Endothelial cell of umbilical vein (primary cell): ENCODE measurements at regions not wholly inside any gene's neighbourhood (a gene's known extent, or its start where the extent isn't known, plus 50 kb on each side); places are given as distances from the start of the nearest gene placed in this dataset.
A peak's percentile ranks its signal among the peaks of the same experiment; 100 is the strongest.

Experiments
- BruUV-seq: library from RNA; stranded (reverse); fragments of 400-500 nt; replicated peaks from 2 replicates; lab custom pipeline; 2021; lab: Mats Ljungman, UMichigan
- CTCF ChIA-PET: fragments of 300-600, 350-600 bp; sonication (Branson Sonifier 250); formaldehyde crosslinking; loops from one replicate; lab custom pipeline; 2021; ENCODE audit warnings: antibody characterized with exemption, inconsistent platforms; lab: Charles Lee
- POLR2A ChIA-PET: fragments of 300-600, 350-600 bp; sonication (Branson Sonifier 250); formaldehyde crosslinking; loops from one replicate; lab custom pipeline; 2021; ENCODE audit warnings: antibody characterized with exemption, inconsistent platforms; lab: Charles Lee
- DNase-seq: peaks from one replicate; pipeline ENCODE4 v3.0.0-alpha.2; 2011; ENCODE audit warnings: low read depth, low spot score
- FAIRE-seq: peaks from 2 replicates; lab custom pipeline; 2011; peaks lifted over from hg19 to GRCh38; lab: Jason Lieb, UNC
- H2AFZ ChIP-seq: 2 replicates; pipeline ENCODE4 v1.6.0; 2012; ENCODE audit warnings: low read depth, low read length, control low read depth, inconsistent platforms
- H3K27ac ChIP-seq: 2 replicates; pipeline ENCODE4 v1.5.1; 2011; ENCODE audit warnings: low read depth, mild to moderate bottlenecking, control low read depth, low read length, moderate library complexity; ENCODE audit not compliant: insufficient read depth
- H3K27me3 ChIP-seq, 2 experiments: 2 replicates each; pipeline versions ENCODE4 v1.6.0 to v1.6.1; 2011; ENCODE audit warnings: low read length in 2 of 2, mixed read lengths in 1 of 2; ENCODE audit not compliant: control insufficient read depth in 2 of 2, insufficient read depth in 2 of 2
- H3K36me3 ChIP-seq, 2 experiments: 2 replicates in 1 of 2; 3 replicates in 1 of 2; pipeline ENCODE4 v1.5.1; 2011; ENCODE audit warnings: low read length in 2 of 2, mild to moderate bottlenecking in 1 of 2, moderate library complexity in 1 of 2; ENCODE audit not compliant: control insufficient read depth in 2 of 2, insufficient read depth in 2 of 2; ENCODE audit errors: extremely low read depth in 1 of 2
- H3K4me1 ChIP-seq: 3 replicates; pipeline ENCODE4 v1.5.1; 2011; ENCODE audit warnings: mild to moderate bottlenecking, low read length; ENCODE audit not compliant: control insufficient read depth, insufficient read depth; ENCODE audit errors: extremely low read depth
- H3K4me2 ChIP-seq: 2 replicates; pipeline ENCODE4 v1.6.1; 2011; ENCODE audit warnings: low read length, control low read depth, mixed read lengths; ENCODE audit not compliant: insufficient read depth
- H3K4me3 ChIP-seq, 3 experiments: fragments of 200-600 bp in 1 of 3; sonication (generic), shearing (Covaris generic) in 1 of 3; replicated peaks in 1 of 3; 2 replicates each; pipeline ENCODE4 v1.5.1; 2011 to 2016; ENCODE audit warnings: control low read depth in 3 of 3, low read length in 3 of 3, mild to moderate bottlenecking in 2 of 3, inconsistent platforms in 1 of 3, low read depth in 1 of 3, moderate library complexity in 1 of 3; ENCODE audit not compliant: insufficient read depth in 1 of 3
- H3K79me2 ChIP-seq: 2 replicates; pipeline ENCODE4 v1.6.0; 2012; ENCODE audit warnings: low read length, inconsistent platforms; ENCODE audit not compliant: control insufficient read depth, insufficient read depth
- H3K9ac ChIP-seq: replicated peaks from 2 replicates; pipeline ENCODE3; 2011; ENCODE audit warnings: low read length, control low read depth; ENCODE audit not compliant: insufficient read depth; ENCODE audit errors: extremely low read depth
- H3K9me1 ChIP-seq: replicated peaks from 3 replicates; pipeline ENCODE4 v1.6.0; 2011; ENCODE audit warnings: mild to moderate bottlenecking, low read length; ENCODE audit not compliant: control insufficient read depth, insufficient read depth; ENCODE audit errors: extremely low read depth
- H3K9me3 ChIP-seq: replicated peaks from 2 replicates; pipeline ENCODE4 v1.5.1; 2012; ENCODE audit warnings: low read length, inconsistent platforms; ENCODE audit not compliant: control insufficient read depth, insufficient read depth
- H4K20me1 ChIP-seq: replicated peaks from 2 replicates; pipeline ENCODE3; 2011; ENCODE audit warnings: mild to moderate bottlenecking, low read length; ENCODE audit not compliant: control insufficient read depth, insufficient read depth; ENCODE audit errors: extremely low read depth
- CTCF ChIP-seq, 2 donors: IDR thresholded peaks; 1 replicate in 1 of 2; 2 replicates in 1 of 2; pipeline ENCODE4 v1.5.1; 2011; ENCODE audit warnings: low read length in 2 of 2, mild to moderate bottlenecking in 2 of 2, moderate library complexity in 2 of 2, control low read depth in 1 of 2, inconsistent platforms in 1 of 2, low read depth in 1 of 2; ENCODE audit not compliant: insufficient read depth in 1 of 2; ENCODE audit errors: extremely low read depth in 1 of 2
- EZH2 ChIP-seq: IDR thresholded peaks from 2 replicates; pipeline ENCODE4 v1.6.1; 2012; ENCODE audit warnings: borderline replicate concordance, low read depth, mild to moderate bottlenecking, moderate library complexity, low read length, inconsistent platforms; ENCODE audit not compliant: severe bottlenecking
- FOS ChIP-seq: IDR thresholded peaks from 2 replicates; pipeline ENCODE4 v1.6.1; 2011; ENCODE audit warnings: mild to moderate bottlenecking, low read length, moderate library complexity, borderline replicate concordance; ENCODE audit not compliant: insufficient read depth
- GATA2 ChIP-seq: IDR thresholded peaks from 2 replicates; pipeline ENCODE4 v1.7.0; 2011; ENCODE audit warnings: low read depth, mild to moderate bottlenecking, moderate library complexity, mixed read lengths, low read length; ENCODE audit not compliant: insufficient read length, insufficient read depth
- JUN ChIP-seq: IDR thresholded peaks from 2 replicates; pipeline ENCODE4 v1.6.1; 2011; ENCODE audit warnings: borderline replicate concordance, low read depth; ENCODE audit not compliant: insufficient read length, insufficient read depth
- MAX ChIP-seq: IDR thresholded peaks from 2 replicates; pipeline ENCODE4 v1.6.1; 2011; ENCODE audit not compliant: insufficient read depth, insufficient read length
- MYC ChIP-seq: IDR thresholded peaks from one replicate; pipeline ENCODE4 v1.6.1; 2011; ENCODE audit warnings: mild to moderate bottlenecking, low read depth, low read length
- POLR2A ChIP-seq: IDR thresholded peaks from 2 replicates; pipeline ENCODE4 v1.6.1; 2012; ENCODE audit warnings: low read depth, mild to moderate bottlenecking, control low read depth, low read length
- POLR2AphosphoS5 ChIP-seq: IDR thresholded peaks from 2 replicates; pipeline ENCODE4 v1.6.1; 2012; ENCODE audit warnings: low read depth, mild to moderate bottlenecking, control low read depth, low read length, moderate library complexity; ENCODE audit not compliant: insufficient read depth
- dilution Hi-C: fragments of 300-500 bp; cut with MboI; formaldehyde crosslinking; loops from one replicate; pipeline ENCODE4 v1.15.0; 2019; ENCODE audit warnings: low sequenced_read_pairs; ENCODE audit not compliant: extremely low pct_ligation_motif_present
- intact Hi-C: fragments of 100-400 bp; cut with micrococcal nuclease; formaldehyde crosslinking; loops from one replicate; pipeline ENCODE4 v1.10.0; 2022

DNA sequence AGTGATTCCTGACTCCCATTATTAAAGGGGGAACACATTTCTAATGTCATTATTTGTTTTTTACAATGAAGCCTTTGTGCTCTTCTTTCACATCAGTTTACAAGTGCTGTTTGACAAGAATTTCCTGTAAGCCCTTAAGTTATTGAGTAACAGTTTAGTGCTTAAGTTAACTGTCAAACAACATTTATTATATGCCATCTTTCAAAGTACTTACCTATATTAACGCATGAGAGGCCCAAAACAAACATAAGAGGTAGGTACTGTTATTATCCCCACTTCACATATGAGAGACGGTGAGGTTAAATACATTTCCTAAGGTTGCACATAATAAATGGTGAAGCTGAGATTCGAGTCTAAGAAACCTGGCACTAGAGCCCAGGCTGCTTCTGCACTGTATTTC lies 56.0 kb upstream of the MAGED1 start:
- Histone ChIP-seq H3K36me3 (no peaks in the 10 kb centered on the region), H3K4me3 (no peak overlapping the region), H3K4me2 (no peak overlapping the region), H3K9ac (no peak overlapping the region), H2AFZ (no peak overlapping the region), H3K4me1 (no peaks in the 10 kb centered on the region), H3K27ac (no peak overlapping the region), H3K27me3 (no peaks in the 10 kb centered on the region), H3K9me3 (no peaks in the 10 kb centered on the region), H3K9me1 (no peaks in the 10 kb centered on the region), H3K79me2 (no peaks in the 10 kb centered on the region), H4K20me1 (no peaks in the 10 kb centered on the region)
- DNase-seq (no peak), FAIRE-seq (no peak)
- dilution Hi-C loops (no loop called here), intact Hi-C loops (no loop called here)
- no TSS peak for BruUV-seq
- TF ChIP-seq MYC (no peak), POLR2AphosphoS5 (no peak), MAX (no peak), CTCF (IDR thresholded peaks at IDR 0.05; ENCODE audit: extremely low read depth in 1 of 2, insufficient read depth in 1 of 2, low read depth in 1 of 2, low read length in 2 of 2) (no peak), POLR2A (no peak)
- CTCF ChIA-PET = no interaction called here
- POLR2A ChIA-PET = no interaction called here

GRCh38 chrX:51837921-51838320 lies 55.5 kb upstream of the MAGED1 start:
- peak; percentile 37 for DNase-seq
- no TSS peak for BruUV-seq
- ChIA-PET CTCF (no interaction called here), POLR2A (no interaction called here)
- no peaks in the 10 kb centered on the region for H3K9me1 ChIP-seq
- no peak overlapping the region for H3K4me2 ChIP-seq
- no peak overlapping the region for H2AFZ ChIP-seq
- FAIRE-seq = no peak
- no peak overlapping the region for H3K27ac ChIP-seq
- intact Hi-C loops = no loop called here
- dilution Hi-C loops = no loop called here
- H3K79me2 ChIP-seq = no peaks in the 10 kb centered on the region
- H3K9ac ChIP-seq = no peak overlapping the region
- no peaks in the 10 kb centered on the region for H3K4me1 ChIP-seq
- H4K20me1 ChIP-seq = no peaks in the 10 kb centered on the region
- H3K27me3 ChIP-seq = no peaks in the 10 kb centered on the region
- H3K9me3 ChIP-seq = no peaks in the 10 kb centered on the region
- no peak for TF ChIP-seq MYC
- no peak for TF ChIP-seq POLR2AphosphoS5
- no peak for TF ChIP-seq JUN
- TF ChIP-seq EZH2 = no peak
- no peak for TF ChIP-seq FOS
- no peak for TF ChIP-seq CTCF (IDR thresholded peaks at IDR 0.05; ENCODE audit: extremely low read depth in 1 of 2, insufficient read depth in 1 of 2, low read depth in 1 of 2, low read length in 2 of 2)
- no peak for TF ChIP-seq GATA2
- no peak for TF ChIP-seq MAX
- no peak for TF ChIP-seq POLR2A
- no peak overlapping the region for H3K4me3 ChIP-seq
- H3K36me3 ChIP-seq = no peaks in the 10 kb centered on the region
